ENCODE measurements at regions not wholly inside any gene's neighbourhood (a gene's known extent, or its start where the extent isn't known, plus 50 kb on each side); places are given as distances from the start of the nearest gene placed in this dataset.

DNA sequence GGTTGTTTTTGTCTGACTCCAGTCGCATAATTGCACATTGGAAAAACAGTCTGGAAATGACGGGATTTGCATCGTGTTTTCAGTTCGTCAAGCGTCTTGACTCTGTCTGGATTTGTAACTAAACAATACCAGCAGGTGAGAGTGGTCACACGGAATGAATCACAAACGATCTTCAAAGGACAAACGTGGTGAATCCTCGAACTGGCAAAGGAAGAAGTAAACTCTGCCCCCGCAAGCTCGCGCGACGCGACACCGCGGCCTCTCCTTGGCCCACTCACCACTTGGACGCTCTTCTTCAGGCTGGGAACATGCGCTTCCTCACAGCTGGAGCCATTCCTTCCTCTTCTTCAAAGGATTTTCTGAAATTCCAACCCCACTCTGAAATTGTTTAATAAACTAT, 352.6 kb downstream of the THBS2 start:
- no peak for DNase-seq
- no peak overlapping the region for H3K27ac Mint-ChIP-seq (ENCODE audit: unreplicated experiment)

DNA sequence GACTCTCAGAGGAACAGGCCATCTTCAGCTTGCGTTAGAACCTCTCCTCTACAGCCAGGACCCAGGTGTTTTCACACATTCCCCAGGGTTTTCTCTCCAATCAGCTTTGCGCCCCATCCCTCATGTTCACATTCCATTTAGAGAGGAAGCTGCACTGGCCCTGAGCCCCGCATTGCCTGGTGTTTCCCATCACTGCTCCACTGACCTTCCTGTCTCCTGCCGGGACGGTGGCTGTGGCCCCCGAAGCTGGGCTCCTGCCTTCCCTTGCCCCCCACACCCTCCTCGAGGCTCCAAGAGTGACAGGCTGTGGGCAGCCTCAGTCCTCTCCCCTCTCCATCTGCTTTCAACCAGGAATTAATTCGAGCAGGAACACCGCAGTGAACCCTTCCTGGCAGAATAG, 357.3 kb downstream of the THBS2 start:
- H3K27ac Mint-ChIP-seq (ENCODE audit: unreplicated experiment): no peak overlapping the region
- no peaks in the 10 kb centered on the region for H3K36me3 Mint-ChIP-seq (ENCODE audit: unreplicated experiment)
- no peaks in the 10 kb centered on the region for H3K4me1 Mint-ChIP-seq (ENCODE audit: low read depth, unreplicated experiment)

More for the DNA sequence above, 352.6 kb downstream of the THBS2 start:
- H3K4me3 Mint-ChIP-seq (ENCODE audit: unreplicated experiment): no peak overlapping the region
- no peaks in the 10 kb centered on the region for H3K9me3 Mint-ChIP-seq (ENCODE audit: unreplicated experiment)
- H3K27me3 Mint-ChIP-seq (ENCODE audit: unreplicated experiment): peaks cover 2% of the 10 kb centered on the region
- no peaks in the 10 kb centered on the region for H3K4me1 Mint-ChIP-seq (ENCODE audit: low read depth, unreplicated experiment)
- peaks cover 4% of the 10 kb centered on the region for H3K36me3 Mint-ChIP-seq (ENCODE audit: unreplicated experiment)
- TF ChIP-seq, protein P1, sequence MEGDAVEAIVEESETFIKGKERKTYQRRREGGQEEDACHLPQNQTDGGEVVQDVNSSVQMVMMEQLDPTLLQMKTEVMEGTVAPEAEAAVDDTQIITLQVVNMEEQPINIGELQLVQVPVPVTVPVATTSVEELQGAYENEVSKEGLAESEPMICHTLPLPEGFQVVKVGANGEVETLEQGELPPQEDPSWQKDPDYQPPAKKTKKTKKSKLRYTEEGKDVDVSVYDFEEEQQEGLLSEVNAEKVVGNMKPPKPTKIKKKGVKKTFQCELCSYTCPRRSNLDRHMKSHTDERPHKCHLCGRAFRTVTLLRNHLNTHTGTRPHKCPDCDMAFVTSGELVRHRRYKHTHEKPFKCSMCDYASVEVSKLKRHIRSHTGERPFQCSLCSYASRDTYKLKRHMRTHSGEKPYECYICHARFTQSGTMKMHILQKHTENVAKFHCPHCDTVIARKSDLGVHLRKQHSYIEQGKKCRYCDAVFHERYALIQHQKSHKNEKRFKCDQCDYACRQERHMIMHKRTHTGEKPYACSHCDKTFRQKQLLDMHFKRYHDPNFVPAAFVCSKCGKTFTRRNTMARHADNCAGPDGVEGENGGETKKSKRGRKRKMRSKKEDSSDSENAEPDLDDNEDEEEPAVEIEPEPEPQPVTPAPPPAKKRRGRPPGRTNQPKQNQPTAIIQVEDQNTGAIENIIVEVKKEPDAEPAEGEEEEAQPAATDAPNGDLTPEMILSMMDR (IDR thresholded peaks at IDR 0.05; ENCODE audit: partially characterized antibody, unreplicated experiment): no peak

DNA sequence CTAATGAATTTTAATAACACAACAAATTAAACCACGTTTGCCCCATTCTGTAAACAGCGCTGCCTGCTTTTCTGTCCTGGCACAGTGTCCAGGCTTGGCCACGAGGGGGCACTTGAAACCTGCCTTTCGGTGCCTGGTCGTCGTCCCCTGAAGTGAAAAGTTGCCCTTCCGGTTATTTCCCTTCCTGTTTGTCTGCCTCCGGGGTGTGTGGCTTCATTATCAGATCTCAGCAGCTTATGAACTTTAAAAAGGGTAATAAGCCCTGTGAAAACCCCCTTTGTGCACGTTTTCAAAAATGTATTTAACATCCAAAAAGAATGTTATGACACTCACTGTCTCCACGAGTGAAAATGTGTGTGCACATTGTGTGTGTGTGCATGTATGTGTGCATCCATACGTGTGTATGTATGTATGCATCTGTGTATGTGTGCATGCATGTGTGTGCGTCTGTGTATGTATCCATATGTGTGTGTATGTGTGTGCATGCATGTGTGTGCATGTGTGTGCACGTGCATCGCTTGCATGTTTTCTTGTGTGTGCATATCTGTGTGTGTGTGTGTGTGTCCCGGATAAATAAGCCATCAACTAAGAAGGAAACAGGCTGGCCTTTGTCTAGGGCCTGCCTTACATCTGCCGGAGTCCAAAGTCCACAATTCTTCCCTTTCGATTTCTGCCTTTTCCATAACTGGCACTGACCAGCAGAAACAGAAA, 358.4 kb downstream of the THBS2 start:
- TF ChIP-seq, protein P1 (IDR thresholded peaks at IDR 0.05; ENCODE audit: partially characterized antibody, unreplicated experiment): peak; percentile 89
- Mint-ChIP-seq H3K27me3 (ENCODE audit: unreplicated experiment) (no peaks in the 10 kb centered on the region), H3K9me3 (ENCODE audit: unreplicated experiment) (peaks cover 1% of the 10 kb centered on the region), H3K27ac (ENCODE audit: unreplicated experiment) (peak overlapping the region; percentile 1), H3K4me1 (ENCODE audit: low read depth, unreplicated experiment) (no peaks in the 10 kb centered on the region), H3K36me3 (ENCODE audit: unreplicated experiment) (no peaks in the 10 kb centered on the region), H3K4me3 (ENCODE audit: unreplicated experiment) (no peak overlapping the region)
- peak; percentile 90 for DNase-seq

More for the DNA sequence above, 357.3 kb downstream of the THBS2 start:
- Mint-ChIP-seq H3K9me3 (ENCODE audit: unreplicated experiment) (peaks cover 1% of the 10 kb centered on the region), H3K27me3 (ENCODE audit: unreplicated experiment) (no peaks in the 10 kb centered on the region), H3K4me3 (ENCODE audit: unreplicated experiment) (no peak overlapping the region)
- DNase-seq: no peak
- TF ChIP-seq, protein P1 (IDR thresholded peaks at IDR 0.05; ENCODE audit: partially characterized antibody, unreplicated experiment): no peak

DNA sequence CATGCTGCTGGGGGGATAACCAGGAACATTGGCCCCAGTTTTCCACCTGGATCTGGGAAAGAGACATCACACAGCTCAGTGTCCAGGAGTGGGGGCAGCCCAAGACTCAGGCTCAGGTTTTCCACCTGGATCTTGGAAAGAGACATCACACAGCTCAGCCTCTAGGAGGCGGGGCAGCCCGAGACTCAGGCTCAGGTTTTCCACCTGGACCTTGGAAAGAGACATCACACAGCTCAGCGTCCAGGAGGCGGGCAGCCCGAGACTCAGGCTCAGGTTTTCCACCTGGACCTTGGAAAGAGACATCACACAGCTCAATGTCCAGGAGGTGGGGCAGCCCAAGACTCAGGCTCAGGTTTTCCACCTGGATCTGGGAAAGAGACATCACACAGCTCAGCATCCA, 361.6 kb downstream of the THBS2 start:
- H3K9me3 Mint-ChIP-seq (ENCODE audit: unreplicated experiment): peaks cover 4% of the 10 kb centered on the region
- H3K4me3 Mint-ChIP-seq (ENCODE audit: unreplicated experiment): no peak overlapping the region
- peaks cover 4% of the 10 kb centered on the region for H3K36me3 Mint-ChIP-seq (ENCODE audit: unreplicated experiment)
- peaks cover 4% of the 10 kb centered on the region for H3K27me3 Mint-ChIP-seq (ENCODE audit: unreplicated experiment)
- H3K27ac Mint-ChIP-seq (ENCODE audit: unreplicated experiment): no peak overlapping the region
- TF ChIP-seq, protein P1 (IDR thresholded peaks at IDR 0.05; ENCODE audit: partially characterized antibody, unreplicated experiment): no peak
- no peaks in the 10 kb centered on the region for H3K4me1 Mint-ChIP-seq (ENCODE audit: low read depth, unreplicated experiment)
- no peak for DNase-seq

DNA sequence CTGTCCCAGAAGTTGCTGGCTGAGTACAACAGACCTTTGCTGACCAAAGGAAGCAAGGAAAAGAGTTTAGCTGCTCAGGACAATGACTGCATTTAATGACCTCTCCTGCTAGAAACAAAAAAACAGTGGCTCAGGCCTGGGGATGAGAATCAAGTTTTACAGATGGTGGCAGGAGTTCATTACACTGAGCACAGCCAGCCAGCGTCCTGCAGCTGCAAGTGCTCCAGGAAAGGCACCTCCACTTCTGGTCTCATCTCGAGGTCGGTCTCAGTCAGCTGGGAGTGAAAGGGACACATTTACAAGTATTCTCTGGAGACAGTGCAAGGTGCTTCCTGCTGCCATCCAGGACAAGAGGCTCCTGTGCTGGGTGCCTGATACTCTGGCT, 362.7 kb downstream of the THBS2 start:
- Mint-ChIP-seq H3K27ac (ENCODE audit: unreplicated experiment) (no peak overlapping the region), H3K27me3 (ENCODE audit: unreplicated experiment) (peaks cover 4% of the 10 kb centered on the region), H3K9me3 (ENCODE audit: unreplicated experiment) (peaks cover 5% of the 10 kb centered on the region), H3K4me1 (ENCODE audit: low read depth, unreplicated experiment) (no peaks in the 10 kb centered on the region), H3K4me3 (ENCODE audit: unreplicated experiment) (no peak overlapping the region), H3K36me3 (ENCODE audit: unreplicated experiment) (peaks cover 4% of the 10 kb centered on the region)
- TF ChIP-seq, protein P1 (IDR thresholded peaks at IDR 0.05; ENCODE audit: partially characterized antibody, unreplicated experiment): no peak
- no peak for DNase-seq
